ENCODE measurements at regions not wholly inside any gene's neighbourhood (a gene's known extent, or its start where the extent isn't known, plus 50 kb on each side); places are given as distances from the start of the nearest gene placed in this dataset.

- TF ChIP-seq CTCF (IDR thresholded peaks at IDR 0.05) (no peak), POLR2A (IDR thresholded peaks at IDR 0.05) (no peak)
Observed at GRCh38 chr11:23594755-23595154, 734.5 kb upstream of the CCDC179 start.

Measured in stomach (tissue), 4 donors.